CD14-positive monocyte (primary cell): ENCODE measurements at regions not wholly inside any gene's neighbourhood (a gene's known extent, or its start where the extent isn't known, plus 50 kb on each side); places are given as distances from the start of the nearest gene placed in this dataset.

ENCODE experiments used
- DNase-seq, 3 donors: peaks; one replicate each; pipeline ENCODE4 v3.0.0-alpha.2; 2011 to 2022
- H2AFZ ChIP-seq: 2 replicates; pipeline ENCODE4 v1.6.0; 2012; ENCODE audit warnings: mild to moderate bottlenecking, low read depth, low read length, inconsistent platforms; ENCODE audit not compliant: insufficient read depth, poor library complexity, severe bottlenecking
- H3K27ac ChIP-seq, 2 donors: 1 replicate in 1 of 2; 2 replicates in 1 of 2; pipeline ENCODE4 v1.5.1; 2012 to 2013; ENCODE audit warnings: low read length in 2 of 2, control low read depth in 1 of 2, inconsistent platforms in 1 of 2, low read depth in 1 of 2, mild to moderate bottlenecking in 1 of 2
- H3K27me3 ChIP-seq, 2 donors: one replicate each; pipeline versions ENCODE4 v1.6.0 to v1.6.1; 2011 to 2013; ENCODE audit warnings: low read length in 2 of 2; ENCODE audit not compliant: control insufficient read depth in 2 of 2, insufficient read depth in 2 of 2
- H3K36me3 ChIP-seq, 2 donors: replicated peaks in 1 of 2; 1 replicate in 1 of 2; 2 replicates in 1 of 2; pipeline versions ENCODE4 v1.5.1 to v1.6.1; 2012 to 2013; ENCODE audit warnings: low read length in 2 of 2, control low read depth in 1 of 2, inconsistent platforms in 1 of 2, mild to moderate bottlenecking in 1 of 2; ENCODE audit not compliant: insufficient read depth in 2 of 2, control insufficient read depth in 1 of 2
- H3K4me1 ChIP-seq, 2 donors: 1 replicate in 1 of 2; 2 replicates in 1 of 2; pipeline versions ENCODE4 v1.5.1 to v1.6.1; 2012 to 2013; ENCODE audit warnings: low read length in 2 of 2, control low read depth in 1 of 2, inconsistent platforms in 1 of 2, mild to moderate bottlenecking in 1 of 2, moderate library complexity in 1 of 2; ENCODE audit not compliant: insufficient read depth in 2 of 2, control insufficient read depth in 1 of 2
- H3K4me2 ChIP-seq: replicated peaks from 2 replicates; pipeline ENCODE3; 2012; ENCODE audit warnings: low read length, moderate library complexity, mild to moderate bottlenecking; ENCODE audit not compliant: poor library complexity, severe bottlenecking; ENCODE audit errors: extremely low read depth
- H3K4me3 ChIP-seq, 3 experiments: fragments of 200-600 bp in 1 of 3; sonication (generic) in 1 of 3; replicated peaks in 1 of 3; 1 replicate in 2 of 3; 2 replicates in 1 of 3; pipeline ENCODE4 v1.5.1; 2011 to 2013; ENCODE audit warnings: low read length in 3 of 3, mild to moderate bottlenecking in 3 of 3, control low read depth in 2 of 3, low read depth in 2 of 3, inconsistent platforms in 1 of 3, moderate library complexity in 1 of 3
- H3K79me2 ChIP-seq: 2 replicates; pipeline ENCODE4 v1.6.0; 2012; ENCODE audit warnings: mild to moderate bottlenecking, control low read depth, inconsistent platforms, low read length, moderate library complexity; ENCODE audit not compliant: insufficient read depth
- H3K9ac ChIP-seq: 2 replicates; pipeline ENCODE4 v1.6.0; 2017; ENCODE audit warnings: low read length, mild to moderate bottlenecking; ENCODE audit not compliant: insufficient read depth, poor library complexity, severe bottlenecking
- H3K9me3 ChIP-seq, 2 donors: replicated peaks in 1 of 2; 1 replicate in 1 of 2; 2 replicates in 1 of 2; pipeline versions ENCODE4 v1.5.1 to v1.6.1; 2012 to 2013; ENCODE audit warnings: low read length in 2 of 2, control low read depth in 1 of 2; ENCODE audit not compliant: control insufficient read depth in 1 of 2, insufficient read depth in 1 of 2
- H4K20me1 ChIP-seq: 2 replicates; pipeline ENCODE4 v1.6.0; 2012; ENCODE audit warnings: mild to moderate bottlenecking, low read length, control low read depth, moderate library complexity; ENCODE audit not compliant: insufficient read depth
- H3K27ac Mint-ChIP-seq, 7 donors: one replicate each; pipeline ENCODE4 v1.8.0; 2020; ENCODE audit warnings: mild to moderate bottlenecking in 7 of 7, mixed read lengths in 7 of 7, moderate library complexity in 6 of 7, inconsistent platforms in 2 of 7
- H3K27me3 Mint-ChIP-seq, 3 donors: one replicate each; pipeline ENCODE4 v1.8.0; 2021 to 2022; ENCODE audit warnings: low read depth in 3 of 3, mild to moderate bottlenecking in 3 of 3, mixed read lengths in 3 of 3, moderate library complexity in 3 of 3, inconsistent platforms in 1 of 3
- H3K36me3 Mint-ChIP-seq, 2 donors: one replicate each; pipeline ENCODE4 v1.8.0; 2020; ENCODE audit warnings: mixed read lengths in 2 of 2, inconsistent platforms in 1 of 2, mild to moderate bottlenecking in 1 of 2
- H3K4me1 Mint-ChIP-seq: one replicate; pipeline ENCODE4 v1.8.0; 2020; ENCODE audit warnings: mild to moderate bottlenecking, mixed read lengths
- H3K4me3 Mint-ChIP-seq, 2 donors: one replicate each; pipeline ENCODE4 v1.8.0; 2020; ENCODE audit warnings: mild to moderate bottlenecking in 2 of 2, mixed read lengths in 2 of 2, moderate library complexity in 1 of 2
- H3K9me3 Mint-ChIP-seq, 7 donors: one replicate each; pipeline ENCODE4 v1.8.0; 2020 to 2022; ENCODE audit warnings: mixed read lengths in 7 of 7, mild to moderate bottlenecking in 6 of 7, moderate library complexity in 6 of 7, inconsistent platforms in 2 of 7
- WGBS: methylation state at CpG from one replicate; pipeline ENCODE4 v1.1.5; 2013; ENCODE audit warnings: missing lambda C conversion rate; ENCODE audit not compliant: insufficient coverage; 5-methylcytosine and 5-hydroxymethylcytosine counted together
- intact Hi-C, 2 donors: fragments of 100-400 bp; cut with micrococcal nuclease; formaldehyde crosslinking; loops; one replicate each; pipeline versions ENCODE4 v1.15.0 to v1.15.1; 2023
- TF ChIP-seq, protein P1 (sequence below): fragments of 200-600 bp; IDR thresholded peaks from one replicate; pipeline ENCODE4 v1.8.0; 2022; ENCODE audit warnings: antibody characterized with exemption, mild to moderate bottlenecking

DNA sequence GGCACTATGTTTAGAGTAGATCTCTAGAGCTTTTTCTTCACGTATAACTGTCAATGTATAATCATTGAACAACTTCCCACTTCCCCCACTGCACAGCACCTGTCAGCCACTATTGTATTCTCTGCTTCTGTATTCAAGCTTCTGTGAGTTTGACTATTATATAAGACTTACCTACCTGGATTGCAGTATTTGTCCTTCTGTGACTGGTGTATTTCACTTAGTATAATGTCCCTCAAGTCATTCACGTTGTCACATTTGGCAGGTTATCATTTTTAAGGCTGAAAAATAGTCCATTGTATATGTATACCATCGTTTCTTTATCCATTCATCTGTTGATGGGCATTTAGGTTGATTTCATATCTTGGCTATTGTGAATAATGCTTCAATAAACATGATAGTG lies 969.5 kb upstream of the B3GALT2 start:
- no peaks in the 10 kb centered on the region for H4K20me1 ChIP-seq
- no peak for DNase-seq
- TF ChIP-seq, protein P1, sequence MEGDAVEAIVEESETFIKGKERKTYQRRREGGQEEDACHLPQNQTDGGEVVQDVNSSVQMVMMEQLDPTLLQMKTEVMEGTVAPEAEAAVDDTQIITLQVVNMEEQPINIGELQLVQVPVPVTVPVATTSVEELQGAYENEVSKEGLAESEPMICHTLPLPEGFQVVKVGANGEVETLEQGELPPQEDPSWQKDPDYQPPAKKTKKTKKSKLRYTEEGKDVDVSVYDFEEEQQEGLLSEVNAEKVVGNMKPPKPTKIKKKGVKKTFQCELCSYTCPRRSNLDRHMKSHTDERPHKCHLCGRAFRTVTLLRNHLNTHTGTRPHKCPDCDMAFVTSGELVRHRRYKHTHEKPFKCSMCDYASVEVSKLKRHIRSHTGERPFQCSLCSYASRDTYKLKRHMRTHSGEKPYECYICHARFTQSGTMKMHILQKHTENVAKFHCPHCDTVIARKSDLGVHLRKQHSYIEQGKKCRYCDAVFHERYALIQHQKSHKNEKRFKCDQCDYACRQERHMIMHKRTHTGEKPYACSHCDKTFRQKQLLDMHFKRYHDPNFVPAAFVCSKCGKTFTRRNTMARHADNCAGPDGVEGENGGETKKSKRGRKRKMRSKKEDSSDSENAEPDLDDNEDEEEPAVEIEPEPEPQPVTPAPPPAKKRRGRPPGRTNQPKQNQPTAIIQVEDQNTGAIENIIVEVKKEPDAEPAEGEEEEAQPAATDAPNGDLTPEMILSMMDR: no peak
- no peaks in the 10 kb centered on the region for H3K79me2 ChIP-seq
- Mint-ChIP-seq H3K36me3 (no peaks in the 10 kb centered on the region), H3K9me3 (peaks cover 0 to 11% (median 2%) of the 10 kb centered on the region in 7 donors), H3K4me3 (no peak overlapping the region), H3K4me1 (no peaks in the 10 kb centered on the region), H3K27me3 (peaks cover 0 to 2% (median 2%) of the 10 kb centered on the region in 3 donors), H3K27ac (no peak overlapping the region)
- no peak overlapping the region for H3K27ac ChIP-seq
- no peak overlapping the region for H3K4me2 ChIP-seq
- no peaks in the 10 kb centered on the region for H3K4me1 ChIP-seq
- H3K27me3 ChIP-seq: no peaks in the 10 kb centered on the region
- no peaks in the 10 kb centered on the region for H3K36me3 ChIP-seq
- no peak overlapping the region for H3K9ac ChIP-seq
- no peaks in the 10 kb centered on the region for H3K9me3 ChIP-seq
- no peak overlapping the region for H2AFZ ChIP-seq
- intact Hi-C loops: no loop called here
- no CpG with 5 or more reads among the region's 3 CpGs for WGBS
- H3K4me3 ChIP-seq: no peak overlapping the region

DNA sequence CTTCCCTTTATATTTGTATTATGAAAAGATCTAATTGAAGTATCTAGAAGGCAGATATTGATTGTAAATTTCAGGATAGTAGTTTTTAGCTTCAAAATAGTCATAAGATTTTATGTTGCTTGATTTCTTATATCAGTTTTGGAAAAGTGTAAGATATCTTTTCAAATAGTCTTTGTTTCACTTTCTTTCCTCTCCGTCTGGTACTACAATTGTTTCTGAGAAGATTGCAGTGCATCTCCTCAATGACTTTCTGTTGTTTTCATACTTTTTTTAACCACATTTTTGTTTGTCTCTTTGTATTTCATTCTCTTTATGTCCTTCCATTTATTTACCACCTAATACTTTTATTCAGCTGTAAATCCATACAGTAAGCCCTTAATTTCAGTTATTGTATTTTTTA lies 964.6 kb upstream of the B3GALT2 start:
- DNase-seq: no peak
- intact Hi-C loops: no loop called here

More for the DNA sequence above, 964.6 kb upstream of the B3GALT2 start:
- Histone ChIP-seq H3K36me3 (no peaks in the 10 kb centered on the region), H3K27ac (no peak overlapping the region), H3K4me2 (no peak overlapping the region), H3K79me2 (no peaks in the 10 kb centered on the region), H4K20me1 (no peaks in the 10 kb centered on the region), H3K9ac (no peak overlapping the region), H3K9me3 (no peaks in the 10 kb centered on the region), H3K4me3 (no peak overlapping the region), H2AFZ (no peak overlapping the region), H3K4me1 (no peaks in the 10 kb centered on the region), H3K27me3 (no peaks in the 10 kb centered on the region)
- H3K36me3 Mint-ChIP-seq: no peaks in the 10 kb centered on the region
- no peaks in the 10 kb centered on the region for H3K4me1 Mint-ChIP-seq
- H3K9me3 Mint-ChIP-seq: no peaks in the 10 kb centered on the region
- no peak overlapping the region for H3K27ac Mint-ChIP-seq
- peaks cover 0 to 2% (median 0%) of the 10 kb centered on the region in 3 donors for H3K27me3 Mint-ChIP-seq
- TF ChIP-seq, protein P1: no peak
- H3K4me3 Mint-ChIP-seq: no peak overlapping the region
- WGBS: no CpG with 5 or more reads among the region's 1 CpG
